Activated CD8-positive, alpha-beta T cell treated with anti-CD3 and anti-CD28 coated beads for 36 hours (primary cell): ENCODE measurements at regions not wholly inside any gene's neighbourhood (a gene's known extent, or its start where the extent isn't known, plus 50 kb on each side); places are given as distances from the start of the nearest gene placed in this dataset.

ENCODE experiments used
- ATAC-seq: fragments of 200-7000 bp; cut with Tn5 transposase; one replicate; pipeline ENCODE4 v1.10.0; 2021; ENCODE audit warnings: mild to moderate bottlenecking, moderate library complexity
- CTCF ChIA-PET: fragments of 350-600 bp; sonication (Branson Sonifier 250); formaldehyde crosslinking; loops from one replicate; lab custom pipeline; 2021; ENCODE audit warnings: antibody characterized with exemption; lab: Charles Lee
- POLR2A ChIA-PET: fragments of 350-600 bp; sonication (Branson Sonifier 250); formaldehyde crosslinking; loops from one replicate; lab custom pipeline; 2021; ENCODE audit warnings: antibody characterized with exemption; lab: Charles Lee
- DNase-seq: peaks from one replicate; pipeline ENCODE4 v3.0.0-alpha.2; 2020
- H3K27ac Mint-ChIP-seq: one replicate; pipeline ENCODE4 v1.8.0; 2021; ENCODE audit warnings: mild to moderate bottlenecking, mixed read lengths
- H3K27me3 Mint-ChIP-seq: one replicate; pipeline ENCODE4 v1.8.0; 2021; ENCODE audit warnings: mixed read lengths
- H3K36me3 Mint-ChIP-seq: one replicate; pipeline ENCODE4 v1.8.0; 2021; ENCODE audit warnings: low read depth, mixed read lengths
- H3K4me1 Mint-ChIP-seq: one replicate; pipeline ENCODE4 v1.8.0; 2021; ENCODE audit warnings: low read depth, mixed read lengths
- H3K4me3 Mint-ChIP-seq: one replicate; pipeline ENCODE4 v1.8.0; 2021; ENCODE audit warnings: mild to moderate bottlenecking, moderate library complexity, mixed read lengths
- H3K9me3 Mint-ChIP-seq: one replicate; pipeline ENCODE4 v1.8.0; 2021; ENCODE audit warnings: mixed read lengths
- intact Hi-C: fragments of 100-400 bp; cut with micrococcal nuclease; formaldehyde crosslinking; loops from one replicate; pipeline ENCODE4 v1.10.0; 2022
- TF ChIP-seq, protein P1 (sequence below): fragments of 200-600 bp; IDR thresholded peaks from one replicate; pipeline ENCODE4 v1.8.0; 2022; ENCODE audit warnings: antibody characterized with exemption, mild to moderate bottlenecking

DNA sequence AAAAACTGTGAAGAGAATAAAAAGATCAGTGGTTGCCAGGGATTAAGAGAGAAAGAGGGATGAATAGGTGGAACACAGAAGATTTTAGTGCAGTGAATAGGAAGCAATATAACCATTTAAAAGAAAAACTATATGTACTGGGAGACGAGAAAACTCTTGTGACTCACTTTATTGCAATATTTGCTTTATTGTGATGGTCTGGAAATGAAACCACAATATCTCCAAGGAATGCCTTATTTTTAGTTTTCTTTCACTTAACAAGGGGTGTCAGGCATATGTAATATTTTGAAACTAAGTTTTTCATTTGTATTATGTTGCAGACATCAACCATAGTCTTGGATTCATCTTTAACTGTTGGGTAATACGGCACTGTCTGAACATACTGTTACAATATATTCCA lies 1308.2 kb downstream of the PCDH9 start:
- DNase-seq: no peak
- peaks cover 6% of the 10 kb centered on the region for H3K9me3 Mint-ChIP-seq
- no peak overlapping the region for H3K27ac Mint-ChIP-seq
- POLR2A ChIA-PET: no interaction called here
- ATAC-seq: no peak
- no peaks in the 10 kb centered on the region for H3K4me1 Mint-ChIP-seq
- TF ChIP-seq, protein P1, sequence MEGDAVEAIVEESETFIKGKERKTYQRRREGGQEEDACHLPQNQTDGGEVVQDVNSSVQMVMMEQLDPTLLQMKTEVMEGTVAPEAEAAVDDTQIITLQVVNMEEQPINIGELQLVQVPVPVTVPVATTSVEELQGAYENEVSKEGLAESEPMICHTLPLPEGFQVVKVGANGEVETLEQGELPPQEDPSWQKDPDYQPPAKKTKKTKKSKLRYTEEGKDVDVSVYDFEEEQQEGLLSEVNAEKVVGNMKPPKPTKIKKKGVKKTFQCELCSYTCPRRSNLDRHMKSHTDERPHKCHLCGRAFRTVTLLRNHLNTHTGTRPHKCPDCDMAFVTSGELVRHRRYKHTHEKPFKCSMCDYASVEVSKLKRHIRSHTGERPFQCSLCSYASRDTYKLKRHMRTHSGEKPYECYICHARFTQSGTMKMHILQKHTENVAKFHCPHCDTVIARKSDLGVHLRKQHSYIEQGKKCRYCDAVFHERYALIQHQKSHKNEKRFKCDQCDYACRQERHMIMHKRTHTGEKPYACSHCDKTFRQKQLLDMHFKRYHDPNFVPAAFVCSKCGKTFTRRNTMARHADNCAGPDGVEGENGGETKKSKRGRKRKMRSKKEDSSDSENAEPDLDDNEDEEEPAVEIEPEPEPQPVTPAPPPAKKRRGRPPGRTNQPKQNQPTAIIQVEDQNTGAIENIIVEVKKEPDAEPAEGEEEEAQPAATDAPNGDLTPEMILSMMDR: no peak
- no peaks in the 10 kb centered on the region for H3K36me3 Mint-ChIP-seq
- CTCF ChIA-PET: no interaction called here
- intact Hi-C loops: no loop called here
- H3K27me3 Mint-ChIP-seq: no peaks in the 10 kb centered on the region
- no peak overlapping the region for H3K4me3 Mint-ChIP-seq

DNA sequence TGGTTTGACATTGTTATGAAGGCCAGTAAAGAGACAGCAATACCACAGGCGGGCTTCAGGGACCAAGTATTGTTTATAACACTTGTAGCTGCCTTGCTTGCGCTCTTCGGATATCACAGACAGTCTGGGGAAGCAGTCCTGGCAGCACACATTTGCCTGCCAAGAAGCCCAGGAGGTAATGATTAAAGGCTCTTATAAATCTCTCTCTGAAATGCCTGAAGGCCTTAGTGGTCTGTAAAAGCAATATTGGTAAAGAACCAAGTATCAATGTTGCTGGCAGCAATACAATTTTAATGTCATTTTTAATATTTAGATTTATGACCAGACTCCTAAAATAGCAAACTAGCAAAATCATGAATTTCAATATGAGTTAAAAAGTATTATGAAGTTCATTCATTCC lies 1312.4 kb downstream of the PCDH9 start:
- H3K27ac Mint-ChIP-seq: no peak overlapping the region
- H3K4me3 Mint-ChIP-seq: no peak overlapping the region
- ATAC-seq (no peak), DNase-seq (no peak)
- no peaks in the 10 kb centered on the region for H3K4me1 Mint-ChIP-seq
- TF ChIP-seq, protein P1: no peak
- H3K27me3 Mint-ChIP-seq: no peaks in the 10 kb centered on the region
- intact Hi-C loops: no loop called here
- H3K36me3 Mint-ChIP-seq: no peaks in the 10 kb centered on the region
- ChIA-PET POLR2A (no interaction called here), CTCF (no interaction called here)
- H3K9me3 Mint-ChIP-seq: peaks cover 6% of the 10 kb centered on the region

DNA sequence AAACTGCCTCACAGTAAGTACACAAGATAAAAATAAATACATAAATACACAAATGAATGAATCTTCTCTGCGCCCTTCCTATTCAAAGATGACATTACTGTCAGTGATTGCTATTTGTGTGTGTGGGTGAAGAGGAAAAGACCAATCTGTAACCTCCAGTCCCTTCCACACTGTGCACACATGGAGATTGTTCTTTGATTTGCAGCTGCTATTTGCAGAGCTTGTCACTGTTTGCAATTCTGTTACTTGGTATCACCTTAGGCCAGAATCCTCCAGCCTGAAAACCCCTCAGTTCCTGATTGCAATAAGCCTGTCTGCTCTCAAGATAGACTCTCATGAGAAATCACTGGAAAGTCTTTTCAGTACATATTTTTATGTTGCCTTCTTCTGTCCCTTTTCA lies 1314.9 kb downstream of the PCDH9 start:
- no peak overlapping the region for H3K4me3 Mint-ChIP-seq
- H3K27me3 Mint-ChIP-seq: no peaks in the 10 kb centered on the region
- DNase-seq: no peak
- ChIA-PET CTCF (no interaction called here), POLR2A (no interaction called here)
- TF ChIP-seq, protein P1: no peak
- no peaks in the 10 kb centered on the region for H3K36me3 Mint-ChIP-seq
- no peak overlapping the region for H3K27ac Mint-ChIP-seq
- ATAC-seq: no peak
- H3K4me1 Mint-ChIP-seq: no peaks in the 10 kb centered on the region
- H3K9me3 Mint-ChIP-seq: peaks cover 4% of the 10 kb centered on the region
- intact Hi-C loops: no loop called here

DNA sequence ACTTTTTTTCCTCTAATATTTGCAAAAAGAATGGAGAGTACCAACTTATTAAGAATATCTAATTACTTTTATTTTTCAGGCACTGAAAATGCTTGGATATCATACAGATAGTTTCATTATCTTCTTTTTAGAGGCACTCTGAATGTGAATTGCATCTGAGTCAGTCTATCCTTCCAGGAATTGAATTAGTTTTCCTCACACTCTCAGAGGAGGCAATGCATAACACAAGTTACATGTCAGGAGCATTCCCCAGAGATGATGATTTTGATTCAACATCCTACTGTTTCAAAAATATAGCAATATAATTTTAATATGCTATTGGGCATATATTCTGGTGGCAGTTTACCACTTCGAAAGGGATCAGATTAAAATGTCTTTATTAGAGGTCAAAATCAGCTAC lies 1315.4 kb downstream of the PCDH9 start:
- CTCF ChIA-PET: no interaction called here
- H3K9me3 Mint-ChIP-seq: peaks cover 4% of the 10 kb centered on the region
- H3K27ac Mint-ChIP-seq: no peak overlapping the region
- intact Hi-C loops: no loop called here
- TF ChIP-seq, protein P1: no peak
- H3K4me1 Mint-ChIP-seq: no peaks in the 10 kb centered on the region
- H3K36me3 Mint-ChIP-seq: no peaks in the 10 kb centered on the region
- no peaks in the 10 kb centered on the region for H3K27me3 Mint-ChIP-seq
- no peak overlapping the region for H3K4me3 Mint-ChIP-seq
- ATAC-seq: no peak
- POLR2A ChIA-PET: no interaction called here
- DNase-seq: no peak

DNA sequence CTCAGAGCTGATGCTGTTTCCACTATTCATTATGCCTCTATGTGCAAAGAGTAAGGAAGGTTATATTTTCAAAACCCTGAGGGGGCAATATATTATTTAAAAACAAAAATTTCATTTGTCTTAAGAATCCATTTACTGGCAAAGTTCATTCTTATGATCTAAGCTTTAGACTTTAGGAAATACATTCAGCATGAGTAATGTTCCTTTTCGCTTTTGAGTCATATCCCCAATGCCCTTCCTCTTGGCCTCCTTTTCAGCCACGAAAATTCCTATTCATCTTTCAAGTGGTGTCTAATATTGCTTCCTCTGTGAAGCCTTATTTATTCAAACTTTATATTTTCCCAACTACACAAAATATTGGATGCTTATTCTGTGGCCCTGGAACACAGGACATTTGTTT lies 1317.0 kb downstream of the PCDH9 start:
- no peaks in the 10 kb centered on the region for H3K36me3 Mint-ChIP-seq
- no peak for ATAC-seq
- POLR2A ChIA-PET: no interaction called here
- no peak overlapping the region for H3K27ac Mint-ChIP-seq
- peaks cover 7% of the 10 kb centered on the region for H3K9me3 Mint-ChIP-seq
- TF ChIP-seq, protein P1: no peak
- H3K27me3 Mint-ChIP-seq: no peaks in the 10 kb centered on the region
- no peaks in the 10 kb centered on the region for H3K4me1 Mint-ChIP-seq
- CTCF ChIA-PET: no interaction called here
- H3K4me3 Mint-ChIP-seq: no peak overlapping the region
- DNase-seq: no peak
- intact Hi-C loops: no loop called here
